H1 (cell line): ENCODE measurements at regions not wholly inside any gene's neighbourhood (a gene's known extent, or its start where the extent isn't known, plus 50 kb on each side); places are given as distances from the start of the nearest gene placed in this dataset.

Source experiments
- CTCF ChIA-PET: fragments of 300-600 bp; sonication (Branson Sonifier 250); formaldehyde crosslinking; loops from one replicate; lab custom pipeline; 2021; ENCODE audit not compliant: partially characterized antibody; lab: Charles Lee
- POLR2A ChIA-PET: fragments of 300-600 bp; sonication (Branson Sonifier 250); formaldehyde crosslinking; loops from one replicate; lab custom pipeline; 2021; ENCODE audit warnings: inconsistent platforms; ENCODE audit not compliant: partially characterized antibody; lab: Charles Lee
- DNase-seq, 2 experiments: peaks; one replicate each; pipeline versions ENCODE4 v3.0.0 to v3.0.0-alpha.2; 2010 to 2022; ENCODE audit warnings: low spot score in 2 of 2, low read depth in 1 of 2, mixed read lengths in 1 of 2
- FAIRE-seq: peaks from 2 replicates; lab custom pipeline; 2011; peaks lifted over from hg19 to GRCh38; lab: Jason Lieb, UNC
- H2AFZ ChIP-seq: 2 replicates; pipeline ENCODE4 v1.8.1; 2012; ENCODE audit warnings: low read length, inconsistent platforms
- H2AK5ac ChIP-seq: 2 replicates; pipeline ENCODE4 v1.6.1; 2013; ENCODE audit warnings: low read depth, low read length
- H2BK120ac ChIP-seq: replicated peaks from 2 replicates; pipeline ENCODE3; 2013; ENCODE audit warnings: low read depth, low read length, inconsistent platforms
- H2BK12ac ChIP-seq: 2 replicates; pipeline ENCODE4 v1.6.1; 2013; ENCODE audit warnings: low read depth, low read length
- H2BK15ac ChIP-seq: 2 replicates; pipeline ENCODE4 v1.6.1; 2013; ENCODE audit warnings: low read length
- H2BK20ac ChIP-seq: 2 replicates; pipeline ENCODE4 v1.6.1; 2013; ENCODE audit warnings: low read length
- H2BK5ac ChIP-seq: 2 replicates; pipeline ENCODE4 v1.6.1; 2013; ENCODE audit warnings: low read depth, low read length
- H3K14ac ChIP-seq: 2 replicates; pipeline ENCODE4 v1.6.1; 2013; ENCODE audit warnings: inconsistent platforms; ENCODE audit not compliant: insufficient read length
- H3K18ac ChIP-seq: 2 replicates; pipeline ENCODE4 v1.6.1; 2013; ENCODE audit warnings: low read length; ENCODE audit errors: extremely low read depth
- H3K23ac ChIP-seq: 2 replicates; pipeline ENCODE4 v1.6.1; 2013; ENCODE audit warnings: inconsistent platforms; ENCODE audit not compliant: insufficient read length
- H3K23me2 ChIP-seq: 2 replicates; pipeline ENCODE4 v1.6.1; 2013; ENCODE audit warnings: low read depth, low read length
- H3K27ac ChIP-seq: 2 replicates; pipeline ENCODE4 v1.6.1; 2011; ENCODE audit warnings: low read depth, low read length, inconsistent platforms
- H3K27me3 ChIP-seq, 4 experiments: replicated peaks in 1 of 4; 1 replicate in 1 of 4; 2 replicates in 3 of 4; pipeline versions ENCODE4 v1.6.1 to v1.8.1; 2011 to 2013; ENCODE audit warnings: low read length in 3 of 4, mild to moderate bottlenecking in 3 of 4, inconsistent platforms in 2 of 4, mixed read lengths in 2 of 4, moderate library complexity in 1 of 4; ENCODE audit not compliant: control insufficient read depth in 3 of 4, insufficient read depth in 3 of 4; ENCODE audit errors: extremely low read depth in 1 of 4
- H3K36me3 ChIP-seq, 4 experiments: 2 replicates each; pipeline versions ENCODE4 v1.6.1 to v1.8.1; 2011 to 2013; ENCODE audit warnings: mild to moderate bottlenecking in 4 of 4, low read length in 3 of 4, moderate library complexity in 2 of 4, control low read depth in 1 of 4, inconsistent platforms in 1 of 4; ENCODE audit not compliant: insufficient read depth in 4 of 4, control insufficient read depth in 2 of 4
- H3K4ac ChIP-seq: replicated peaks from 2 replicates; pipeline ENCODE3; 2013; ENCODE audit warnings: low read length, low read depth, mixed read lengths, inconsistent platforms; ENCODE audit not compliant: insufficient read length
- H3K4me1 ChIP-seq, 4 experiments: replicated peaks in 1 of 4; 1 replicate in 1 of 4; 2 replicates in 3 of 4; pipeline versions ENCODE4 v1.6.1 to v1.8.1; 2011 to 2013; ENCODE audit warnings: low read length in 3 of 4, inconsistent platforms in 2 of 4, mixed read lengths in 1 of 4; ENCODE audit not compliant: insufficient read depth in 4 of 4, control insufficient read depth in 3 of 4
- H3K4me2 ChIP-seq, 2 experiments: 2 replicates each; pipeline versions ENCODE4 v1.6.1 to v1.8.1; 2011 to 2013; ENCODE audit warnings: low read depth in 2 of 2, low read length in 2 of 2, control low read depth in 1 of 2, inconsistent platforms in 1 of 2, mild to moderate bottlenecking in 1 of 2; ENCODE audit not compliant: insufficient read depth in 1 of 2
- H3K4me3 ChIP-seq, 4 experiments: fragments of 200-600, 300-600 bp in 1 of 4; sonication (generic), shearing (Covaris generic), sonication (Bioruptor Twin) in 1 of 4; 2 replicates each; pipeline versions ENCODE4 v1.5.1 to v1.8.1; 2011 to 2016; ENCODE audit warnings: low read length in 4 of 4, low read depth in 3 of 4, control low read depth in 2 of 4, inconsistent platforms in 2 of 4, mild to moderate bottlenecking in 2 of 4, mixed read lengths in 1 of 4, moderate library complexity in 1 of 4; ENCODE audit not compliant: insufficient read depth in 2 of 4; ENCODE audit errors: extremely low read depth in 1 of 4
- H3K56ac ChIP-seq: replicated peaks from 2 replicates; pipeline ENCODE3; 2013; ENCODE audit warnings: low read depth, mild to moderate bottlenecking, mixed read lengths, low read length, inconsistent platforms; ENCODE audit not compliant: insufficient read length
- H3K79me1 ChIP-seq: 2 replicates; pipeline ENCODE4 v1.6.1; 2013; ENCODE audit warnings: low read depth, low read length, control low read depth
- H3K79me2 ChIP-seq, 2 experiments: 2 replicates each; pipeline versions ENCODE4 v1.6.1 to v1.8.1; 2012 to 2013; ENCODE audit warnings: low read length in 2 of 2, mild to moderate bottlenecking in 2 of 2, inconsistent platforms in 1 of 2; ENCODE audit not compliant: insufficient read depth in 2 of 2, control insufficient read depth in 1 of 2
- H3K9ac ChIP-seq, 4 experiments: replicated peaks in 1 of 4; 1 replicate in 1 of 4; 2 replicates in 3 of 4; pipeline versions ENCODE4 v1.6.1 to v1.8.1; 2011 to 2013; ENCODE audit warnings: low read depth in 3 of 4, low read length in 3 of 4, control low read depth in 2 of 4, mild to moderate bottlenecking in 2 of 4, moderate library complexity in 2 of 4, inconsistent platforms in 1 of 4; ENCODE audit errors: extremely low read depth in 1 of 4
- H3K9me3 ChIP-seq, 2 experiments: 2 replicates each; pipeline versions ENCODE4 v1.6.1 to v1.8.1; 2012 to 2013; ENCODE audit warnings: mild to moderate bottlenecking in 2 of 2, moderate library complexity in 2 of 2, control low read depth in 1 of 2, inconsistent platforms in 1 of 2, low read depth in 1 of 2, low read length in 1 of 2, mixed read lengths in 1 of 2; ENCODE audit not compliant: insufficient read depth in 2 of 2
- H4K20me1 ChIP-seq, 2 experiments: replicated peaks in 1 of 2; 2 replicates each; pipeline versions ENCODE3 to v1.8.1; 2011 to 2013; ENCODE audit warnings: inconsistent platforms in 2 of 2, low read length in 2 of 2, mild to moderate bottlenecking in 1 of 2; ENCODE audit not compliant: insufficient read depth in 2 of 2, control insufficient read depth in 1 of 2
- H4K5ac ChIP-seq: 2 replicates; pipeline ENCODE4 v1.6.1; 2013; ENCODE audit warnings: low read length, low read depth, mixed read lengths, inconsistent platforms; ENCODE audit not compliant: insufficient read length
- H4K8ac ChIP-seq: 2 replicates; pipeline ENCODE4 v1.8.0; 2013; ENCODE audit warnings: mild to moderate bottlenecking, moderate library complexity, low read length, inconsistent platforms; ENCODE audit not compliant: insufficient read depth; ENCODE audit errors: extremely low read depth
- H4K91ac ChIP-seq: replicated peaks from 2 replicates; pipeline ENCODE3; 2013; ENCODE audit warnings: low read length, mixed read lengths, inconsistent platforms; ENCODE audit not compliant: insufficient read length
- CTCF ChIP-seq, 3 experiments: IDR thresholded peaks; 1 replicate in 2 of 3; 2 replicates in 1 of 3; pipeline versions ENCODE4 v1.5.1 to v1.6.1; 2011; ENCODE audit warnings: low read length in 3 of 3, mild to moderate bottlenecking in 3 of 3, inconsistent platforms in 2 of 3, low read depth in 1 of 3, moderate library complexity in 1 of 3; ENCODE audit not compliant: insufficient read depth in 1 of 3; ENCODE audit errors: control extremely low read depth in 1 of 3
- HDAC2 ChIP-seq, 2 experiments: fragments of 300-600 bp in 1 of 2; sonication (generic) in 1 of 2; IDR thresholded peaks; 2 replicates each; pipeline ENCODE4 v1.6.1; 2011 to 2012; ENCODE audit warnings: low read depth in 2 of 2, low read length in 2 of 2, mild to moderate bottlenecking in 2 of 2, moderate library complexity in 2 of 2, borderline replicate concordance in 1 of 2, inconsistent platforms in 1 of 2
- RAD21 ChIP-seq, 2 experiments: IDR thresholded peaks in 1 of 2; conservative IDR thresholded peaks in 1 of 2; 2 replicates each; pipeline ENCODE4 v1.6.1; 2011; ENCODE audit warnings: low read depth in 2 of 2, low read length in 2 of 2, improper control_type of control experiment in 1 of 2, inconsistent platforms in 1 of 2, mild to moderate bottlenecking in 1 of 2, moderate library complexity in 1 of 2
- RNF2 ChIP-seq: fragments of 200-900, 300-1000 bp; sonication (generic); IDR thresholded peaks from 2 replicates; pipeline ENCODE4 v1.7.1; 2016; ENCODE audit warnings: borderline replicate concordance, low read depth, mild to moderate bottlenecking, antibody characterized with exemption, low read length; ENCODE audit not compliant: poor library complexity, severe bottlenecking; ENCODE audit errors: missing control alignments
- SIN3A ChIP-seq, 2 experiments: IDR thresholded peaks in 1 of 2; conservative IDR thresholded peaks in 1 of 2; 2 replicates each; pipeline ENCODE4 v1.6.1; 2011 to 2012; ENCODE audit warnings: low read length in 2 of 2, improper control_type of control experiment in 1 of 2, low read depth in 1 of 2, mild to moderate bottlenecking in 1 of 2
- SIX5 ChIP-seq: IDR thresholded peaks from 2 replicates; pipeline ENCODE4 v1.6.1; 2011; ENCODE audit warnings: mild to moderate bottlenecking, low read depth, low read length
- SP2 ChIP-seq: IDR thresholded peaks from 2 replicates; pipeline ENCODE4 v1.6.1; 2012; ENCODE audit warnings: mild to moderate bottlenecking, low read length, inconsistent platforms
- TAF1 ChIP-seq: IDR thresholded peaks from 2 replicates; pipeline ENCODE4 v1.6.1; 2011; ENCODE audit warnings: mild to moderate bottlenecking, low read depth, low read length
- WGBS, 2 experiments: shearing (Covaris generic) in 1 of 2; methylation state at CpG; one replicate each; pipeline versions ENCODE4 v1.1.6 to v1.1.7; 2013 to 2015; ENCODE audit warnings: low lambda C conversion rate in 2 of 2, mixed read lengths in 2 of 2, inconsistent platforms in 1 of 2, low coverage in 1 of 2, missing lambda C conversion rate in 1 of 2; ENCODE audit not compliant: insufficient replicate concordance in 2 of 2, insufficient coverage in 1 of 2, insufficient read length in 1 of 2; ENCODE audit errors: extremely low coverage in 1 of 2, missing lambda C conversion rate in 1 of 2; 5-methylcytosine and 5-hydroxymethylcytosine counted together

GRCh38 chr12:108457006-108457733, 57.9 kb upstream of the FICD start:
- H4K8ac ChIP-seq: no peak overlapping the region
- no peaks in the 10 kb centered on the region for H3K23me2 ChIP-seq
- ChIA-PET CTCF (interaction anchor here (0.6 to 4.8 kb wide), 75 partner anchors 9 to 570 kb away, joined by 3 to 40 read pairs (median 4); partner anchors contain the start of genes CMKLR1 and WSCD2), POLR2A (interaction anchor here (0.7 to 1.2 kb wide), 3 partner anchors 11 to 75 kb away, joined by 3 to 5 read pairs (median 4); no protein-coding TSS in a partner anchor)
- peak in 1 of 2 experiments; percentile 52 for DNase-seq
- H3K79me1 ChIP-seq: no peaks in the 10 kb centered on the region
- no peak overlapping the region for H3K56ac ChIP-seq
- peak overlapping the region in 1 of 2 experiments; percentile 25; a peak in 1 of 4 replicates for H3K4me2 ChIP-seq
- peak overlapping the region; percentile 61; the same call in 1 of the 2 replicates for H2AFZ ChIP-seq
- peak; percentile 99 for FAIRE-seq
- no peak overlapping the region for H3K27ac ChIP-seq
- H3K9me3 ChIP-seq: no peaks in the 10 kb centered on the region
- peak overlapping the region; percentile 43 for H3K18ac ChIP-seq
- H3K27me3 ChIP-seq: no peaks in the 10 kb centered on the region
- no peak overlapping the region for H3K4me3 ChIP-seq
- peak overlapping the region; percentile 3 for H4K91ac ChIP-seq
- WGBS, 2 experiments: 55% methylated on average over 4 of the region's 4 CpGs; no CpG with 5 or more reads in 1 of the 2 experiments
- peak overlapping the region; percentile 16 for H2BK120ac ChIP-seq
- H2BK15ac ChIP-seq: no peak overlapping the region
- H3K36me3 ChIP-seq: no peaks in the 10 kb centered on the region
- H4K5ac ChIP-seq: no peak overlapping the region
- no peak overlapping the region for H3K23ac ChIP-seq
- H3K14ac ChIP-seq: no peak overlapping the region
- H3K79me2 ChIP-seq: no peaks in the 10 kb centered on the region
- H2AK5ac ChIP-seq: no peak overlapping the region
- H2BK5ac ChIP-seq: peak overlapping the region; percentile 41; the same call in 1 of the 2 replicates
- H3K4ac ChIP-seq: no peak overlapping the region
- H3K4me1 ChIP-seq: peaks cover 0 to 3% (median 0%) of the 10 kb centered on the region in 4 experiments; a peak in 2 of 7 replicates
- H4K20me1 ChIP-seq: no peaks in the 10 kb centered on the region
- no peak overlapping the region for H2BK12ac ChIP-seq
- no peak overlapping the region for H3K9ac ChIP-seq
- H2BK20ac ChIP-seq: no peak overlapping the region
- TF ChIP-seq RAD21 (IDR thresholded peaks at IDR 0.05 in 1 of 2, conservative IDR thresholded peaks at IDR 0.05 in 1 of 2; ENCODE audit: low read depth in 2 of 2, low read length in 2 of 2) (peak; percentile 87 to 94), HDAC2 (IDR thresholded peaks at IDR 0.05; ENCODE audit: borderline replicate concordance in 1 of 2, low read depth in 2 of 2, low read length in 2 of 2) (no peak), SIN3A (conservative IDR thresholded peaks at IDR 0.05 in 1 of 2, IDR thresholded peaks at IDR 0.05 in 1 of 2; ENCODE audit: low read depth in 1 of 2, low read length in 2 of 2) (no peak), TAF1 (no peak), RNF2 (no peak), CTCF (IDR thresholded peaks at IDR 0.05; ENCODE audit: control extremely low read depth in 1 of 3, insufficient read depth in 1 of 3, low read depth in 1 of 3, low read length in 3 of 3) (peak in 2 of 3 experiments; percentile 84 to 91; a peak in 3 of 4 replicates), SP2 (no peak), SIX5 (no peak)
